PC-9 (cell line): ENCODE measurements at regions not wholly inside any gene's neighbourhood (a gene's known extent, or its start where the extent isn't known, plus 50 kb on each side); places are given as distances from the start of the nearest gene placed in this dataset.

Experiments used
- CTCF ChIP-seq: fragments of 200-600 bp; sonication (generic); conservative IDR thresholded peaks from 2 replicates; pipeline ENCODE4 v1.6.1; 2017; ENCODE audit warnings: mixed run types, antibody characterized with exemption, mild to moderate bottlenecking, moderate library complexity
- EZH2 ChIP-seq: fragments of 200-600 bp; sonication (generic); IDR thresholded peaks from 2 replicates; pipeline ENCODE4 v1.8.0; 2017; ENCODE audit warnings: antibody characterized with exemption, low read depth

- TF ChIP-seq CTCF (no peak), EZH2 (no peak)
These were observed 1672.0 kb downstream of the TP53TG3F start for GRCh38 chr16:35131429-35131828.
